ENCODE measurements at regions not wholly inside any gene's neighbourhood (a gene's known extent, or its start where the extent isn't known, plus 50 kb on each side); places are given as distances from the start of the nearest gene placed in this dataset.

- TF ChIP-seq, protein P1, sequence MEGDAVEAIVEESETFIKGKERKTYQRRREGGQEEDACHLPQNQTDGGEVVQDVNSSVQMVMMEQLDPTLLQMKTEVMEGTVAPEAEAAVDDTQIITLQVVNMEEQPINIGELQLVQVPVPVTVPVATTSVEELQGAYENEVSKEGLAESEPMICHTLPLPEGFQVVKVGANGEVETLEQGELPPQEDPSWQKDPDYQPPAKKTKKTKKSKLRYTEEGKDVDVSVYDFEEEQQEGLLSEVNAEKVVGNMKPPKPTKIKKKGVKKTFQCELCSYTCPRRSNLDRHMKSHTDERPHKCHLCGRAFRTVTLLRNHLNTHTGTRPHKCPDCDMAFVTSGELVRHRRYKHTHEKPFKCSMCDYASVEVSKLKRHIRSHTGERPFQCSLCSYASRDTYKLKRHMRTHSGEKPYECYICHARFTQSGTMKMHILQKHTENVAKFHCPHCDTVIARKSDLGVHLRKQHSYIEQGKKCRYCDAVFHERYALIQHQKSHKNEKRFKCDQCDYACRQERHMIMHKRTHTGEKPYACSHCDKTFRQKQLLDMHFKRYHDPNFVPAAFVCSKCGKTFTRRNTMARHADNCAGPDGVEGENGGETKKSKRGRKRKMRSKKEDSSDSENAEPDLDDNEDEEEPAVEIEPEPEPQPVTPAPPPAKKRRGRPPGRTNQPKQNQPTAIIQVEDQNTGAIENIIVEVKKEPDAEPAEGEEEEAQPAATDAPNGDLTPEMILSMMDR (IDR thresholded peaks at IDR 0.05) = no peak
- TF ChIP-seq POLR2A (IDR thresholded peaks at IDR 0.05) = no peak
Observed at GRCh38 chr18:77949355-77949973, 699.8 kb downstream of the GALR1 start.

All from heart left ventricle (tissue), 13 donors.